ENCODE measurements at regions not wholly inside any gene's neighbourhood (a gene's known extent, or its start where the extent isn't known, plus 50 kb on each side); places are given as distances from the start of the nearest gene placed in this dataset.

GRCh38 chr15:36481156-36481555, 98.3 kb upstream of the CDIN1 start:
- Mint-ChIP-seq H3K4me1 (no peaks in the 10 kb centered on the region), H3K27ac (no peak overlapping the region), H3K4me3 (no peak overlapping the region), H3K27me3 (no peaks in the 10 kb centered on the region), H3K36me3 (no peaks in the 10 kb centered on the region), H3K9me3 (ENCODE audit: low read depth) (no peaks in the 10 kb centered on the region)
- CTCF ChIA-PET, result no interaction called here
- ATAC-seq, result no peak
- DNase-seq, result no peak

- H3K9me3 Mint-ChIP-seq (ENCODE audit: low read depth), result no peaks in the 10 kb centered on the region
- DNase-seq (no peak), ATAC-seq (no peak)
- no peaks in the 10 kb centered on the region for H3K36me3 Mint-ChIP-seq
- H3K27me3 Mint-ChIP-seq, result no peaks in the 10 kb centered on the region
- CTCF ChIA-PET, result no interaction called here
- no peak overlapping the region for H3K27ac Mint-ChIP-seq
- no peak overlapping the region for H3K4me3 Mint-ChIP-seq
- no peaks in the 10 kb centered on the region for H3K4me1 Mint-ChIP-seq
These were observed 96.0 kb upstream of the CDIN1 start for GRCh38 chr15:36483409-36483808.

- Mint-ChIP-seq H3K9me3 (ENCODE audit: low read depth) (no peaks in the 10 kb centered on the region), H3K36me3 (no peaks in the 10 kb centered on the region), H3K27ac (no peak overlapping the region), H3K4me3 (no peak overlapping the region), H3K27me3 (no peaks in the 10 kb centered on the region), H3K4me1 (no peaks in the 10 kb centered on the region)
- CTCF ChIA-PET, result no interaction called here
- ATAC-seq, result no peak
- no peak for DNase-seq
These were observed 95.2 kb upstream of the CDIN1 start for GRCh38 chr15:36484038-36484778.

- DNase-seq (no peak), ATAC-seq (no peak)
- H3K9me3 Mint-ChIP-seq (ENCODE audit: low read depth), result no peaks in the 10 kb centered on the region
- no peak overlapping the region for H3K27ac Mint-ChIP-seq
- H3K27me3 Mint-ChIP-seq, result peaks cover 14% of the 10 kb centered on the region
- H3K4me1 Mint-ChIP-seq, result no peaks in the 10 kb centered on the region
- CTCF ChIA-PET, result no interaction called here
- H3K4me3 Mint-ChIP-seq, result no peak overlapping the region
- H3K36me3 Mint-ChIP-seq, result no peaks in the 10 kb centered on the region
These were observed 87.5 kb upstream of the CDIN1 start for GRCh38 chr15:36491912-36492311.

GRCh38 chr15:36495456-36495991, 83.9 kb upstream of the CDIN1 start:
- Mint-ChIP-seq H3K4me3 (no peak overlapping the region), H3K27me3 (peaks cover 25% of the 10 kb centered on the region), H3K27ac (no peak overlapping the region)

GRCh38 chr15:36497901-36498300, 81.5 kb upstream of the CDIN1 start:
- no peak for ATAC-seq
- Mint-ChIP-seq H3K4me1 (no peaks in the 10 kb centered on the region), H3K9me3 (ENCODE audit: low read depth) (no peaks in the 10 kb centered on the region), H3K27me3 (peaks cover 30% of the 10 kb centered on the region), H3K4me3 (no peak overlapping the region), H3K36me3 (no peaks in the 10 kb centered on the region), H3K27ac (no peak overlapping the region)
- CTCF ChIA-PET, result no interaction called here
- DNase-seq, result no peak

More at GRCh38 chr15:36495456-36495991, 83.9 kb upstream of the CDIN1 start:
- Mint-ChIP-seq H3K4me1 (no peaks in the 10 kb centered on the region), H3K9me3 (ENCODE audit: low read depth) (no peaks in the 10 kb centered on the region), H3K36me3 (no peaks in the 10 kb centered on the region)
- CTCF ChIA-PET, result no interaction called here
- ATAC-seq (no peak), DNase-seq (no peak)

- H3K27ac Mint-ChIP-seq, result no peak overlapping the region
- ATAC-seq, result no peak
- no peak overlapping the region for H3K4me3 Mint-ChIP-seq
- no peaks in the 10 kb centered on the region for H3K36me3 Mint-ChIP-seq
- H3K27me3 Mint-ChIP-seq, result peaks cover 32% of the 10 kb centered on the region
- H3K4me1 Mint-ChIP-seq, result no peaks in the 10 kb centered on the region
- no peaks in the 10 kb centered on the region for H3K9me3 Mint-ChIP-seq (ENCODE audit: low read depth)
- DNase-seq, result no peak
- CTCF ChIA-PET, result no interaction called here
These were observed 81.0 kb upstream of the CDIN1 start for GRCh38 chr15:36498401-36498800.

GRCh38 chr15:36498916-36499315, 80.5 kb upstream of the CDIN1 start:
- no peaks in the 10 kb centered on the region for H3K4me1 Mint-ChIP-seq
- H3K27me3 Mint-ChIP-seq, result peaks cover 32% of the 10 kb centered on the region
- CTCF ChIA-PET, result no interaction called here
- DNase-seq, result no peak
- no peaks in the 10 kb centered on the region for H3K36me3 Mint-ChIP-seq
- H3K9me3 Mint-ChIP-seq (ENCODE audit: low read depth), result no peaks in the 10 kb centered on the region
- no peak overlapping the region for H3K4me3 Mint-ChIP-seq
- H3K27ac Mint-ChIP-seq, result no peak overlapping the region
- no peak for ATAC-seq

GRCh38 chr15:36499412-36500389, 79.7 kb upstream of the CDIN1 start:
- Mint-ChIP-seq H3K4me3 (no peak overlapping the region), H3K9me3 (ENCODE audit: low read depth) (no peaks in the 10 kb centered on the region), H3K27me3 (peaks cover 32% of the 10 kb centered on the region), H3K27ac (no peak overlapping the region), H3K36me3 (no peaks in the 10 kb centered on the region), H3K4me1 (no peaks in the 10 kb centered on the region)
- DNase-seq (no peak), ATAC-seq (no peak)
- CTCF ChIA-PET, result no interaction called here

GRCh38 chr15:36501063-36501678, 78.3 kb upstream of the CDIN1 start:
- H3K9me3 Mint-ChIP-seq (ENCODE audit: low read depth), result no peaks in the 10 kb centered on the region
- no peaks in the 10 kb centered on the region for H3K36me3 Mint-ChIP-seq
- peak; percentile 51 for ATAC-seq
- H3K27ac Mint-ChIP-seq, result no peak overlapping the region
- peaks cover 31% of the 10 kb centered on the region for H3K27me3 Mint-ChIP-seq
- DNase-seq, result no peak
- CTCF ChIA-PET, result no interaction called here
- H3K4me3 Mint-ChIP-seq, result no peak overlapping the region
- no peaks in the 10 kb centered on the region for H3K4me1 Mint-ChIP-seq

GRCh38 chr15:36502509-36502908, 76.9 kb upstream of the CDIN1 start:
- Mint-ChIP-seq H3K9me3 (ENCODE audit: low read depth) (no peaks in the 10 kb centered on the region), H3K4me3 (no peak overlapping the region), H3K4me1 (no peaks in the 10 kb centered on the region), H3K36me3 (no peaks in the 10 kb centered on the region), H3K27ac (no peak overlapping the region), H3K27me3 (peaks cover 31% of the 10 kb centered on the region)
- CTCF ChIA-PET, result no interaction called here
- DNase-seq (no peak), ATAC-seq (no peak)

GRCh38 chr15:36506733-36507356, 72.6 kb upstream of the CDIN1 start:
- Mint-ChIP-seq H3K27me3 (peaks cover 19% of the 10 kb centered on the region), H3K27ac (no peak overlapping the region)

GRCh38 chr15:36507458-36507857, 72.0 kb upstream of the CDIN1 start:
- peaks cover 18% of the 10 kb centered on the region for H3K27me3 Mint-ChIP-seq
- ATAC-seq, result no peak

More at GRCh38 chr15:36506733-36507356, 72.6 kb upstream of the CDIN1 start:
- no peaks in the 10 kb centered on the region for H3K9me3 Mint-ChIP-seq (ENCODE audit: low read depth)
- ATAC-seq (no peak), DNase-seq (no peak)
- H3K4me1 Mint-ChIP-seq, result no peaks in the 10 kb centered on the region
- no peaks in the 10 kb centered on the region for H3K36me3 Mint-ChIP-seq
- CTCF ChIA-PET, result no interaction called here
- no peak overlapping the region for H3K4me3 Mint-ChIP-seq

More at GRCh38 chr15:36507458-36507857, 72.0 kb upstream of the CDIN1 start:
- no peaks in the 10 kb centered on the region for H3K9me3 Mint-ChIP-seq (ENCODE audit: low read depth)
- CTCF ChIA-PET, result no interaction called here
- H3K4me3 Mint-ChIP-seq, result no peak overlapping the region
- no peaks in the 10 kb centered on the region for H3K36me3 Mint-ChIP-seq
- no peak for DNase-seq
- no peaks in the 10 kb centered on the region for H3K4me1 Mint-ChIP-seq
- H3K27ac Mint-ChIP-seq, result no peak overlapping the region

All from activated CD8-positive, alpha-beta memory T cell treated with anti-CD3 and anti-CD28 coated beads, Interleukin-2, amount 10 ng/mL, durations not matched to agents 7 days and 5 days (primary cell).